WERI-Rb-1 (cell line): ENCODE measurements at regions not wholly inside any gene's neighbourhood (a gene's known extent, or its start where the extent isn't known, plus 50 kb on each side); places are given as distances from the start of the nearest gene placed in this dataset.

Experiments
- DNase-seq: peaks from one replicate; pipeline ENCODE4 v3.0.0-alpha.2; 2020
- H3K27ac ChIP-seq: fragments of 250-450 bp; sonication (Bioruptor Pico); 2 replicates; pipeline ENCODE4 v1.5.1; 2020; ENCODE audit warnings: mild to moderate bottlenecking, moderate library complexity
- H3K27me3 ChIP-seq: fragments of 250-450 bp; sonication (Bioruptor Pico); 2 replicates; pipeline ENCODE4 v1.5.1; 2021; ENCODE audit warnings: mild to moderate bottlenecking, low read depth, moderate library complexity; ENCODE audit not compliant: insufficient read depth, severe bottlenecking
- H3K36me3 ChIP-seq: fragments of 250-450 bp; sonication (Bioruptor Pico); 2 replicates; pipeline ENCODE4 v1.5.1; 2020; ENCODE audit warnings: mild to moderate bottlenecking, moderate library complexity
- H3K4me3 ChIP-seq: 2 replicates; pipeline ENCODE4 v1.5.1; 2011; ENCODE audit warnings: low read depth, mild to moderate bottlenecking, control low read depth, low read length
- H3K9me3 ChIP-seq: fragments of 250-450 bp; sonication (Bioruptor Pico); 2 replicates; pipeline ENCODE4 v1.5.1; 2021; ENCODE audit warnings: mild to moderate bottlenecking, moderate library complexity; ENCODE audit not compliant: severe bottlenecking
- CTCF ChIP-seq: IDR thresholded peaks from 2 replicates; pipeline ENCODE4 v1.5.1; 2011; ENCODE audit warnings: low read depth, mild to moderate bottlenecking, control low read depth, inconsistent platforms, low read length

DNA sequence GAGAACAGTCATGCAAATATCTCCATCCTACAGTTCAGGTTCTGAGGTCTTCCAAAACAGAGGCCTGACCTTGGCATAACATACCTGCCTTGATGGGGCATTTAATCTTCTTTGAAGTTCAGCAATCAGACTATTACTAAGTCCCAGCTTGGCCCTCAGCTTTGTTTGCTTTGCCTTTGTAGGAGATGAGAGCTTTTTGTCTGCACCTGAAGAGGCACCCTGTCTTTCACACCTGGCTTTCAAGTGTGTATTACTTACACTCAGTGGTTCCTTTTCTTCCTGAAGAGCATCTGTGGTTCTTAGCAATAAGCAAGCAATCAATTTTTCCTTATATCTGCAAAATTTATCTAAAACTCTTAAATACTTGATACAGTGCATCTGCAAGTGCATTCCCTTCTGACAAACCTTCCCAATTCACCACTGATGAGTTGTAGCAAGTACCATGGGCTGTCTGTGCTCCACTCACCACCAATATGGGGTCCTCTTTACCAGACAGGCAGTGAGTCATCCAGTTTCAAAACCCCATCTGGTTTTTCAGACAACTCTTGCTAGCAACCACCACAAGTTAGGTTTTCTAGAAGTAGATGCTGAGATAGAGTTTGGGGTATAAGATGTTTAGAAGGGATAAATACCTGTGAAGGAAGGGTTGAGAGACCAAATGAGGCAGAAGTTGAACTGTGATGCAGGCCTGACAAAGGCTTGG lies 100.2 kb downstream of the HINT1 start:
- H3K27me3 ChIP-seq, result no peaks in the 10 kb centered on the region
- H3K36me3 ChIP-seq, result no peaks in the 10 kb centered on the region
- no peak for DNase-seq
- H3K4me3 ChIP-seq, result no peak overlapping the region
- no peak for TF ChIP-seq CTCF
- H3K27ac ChIP-seq, result no peak overlapping the region
- no peaks in the 10 kb centered on the region for H3K9me3 ChIP-seq

DNA sequence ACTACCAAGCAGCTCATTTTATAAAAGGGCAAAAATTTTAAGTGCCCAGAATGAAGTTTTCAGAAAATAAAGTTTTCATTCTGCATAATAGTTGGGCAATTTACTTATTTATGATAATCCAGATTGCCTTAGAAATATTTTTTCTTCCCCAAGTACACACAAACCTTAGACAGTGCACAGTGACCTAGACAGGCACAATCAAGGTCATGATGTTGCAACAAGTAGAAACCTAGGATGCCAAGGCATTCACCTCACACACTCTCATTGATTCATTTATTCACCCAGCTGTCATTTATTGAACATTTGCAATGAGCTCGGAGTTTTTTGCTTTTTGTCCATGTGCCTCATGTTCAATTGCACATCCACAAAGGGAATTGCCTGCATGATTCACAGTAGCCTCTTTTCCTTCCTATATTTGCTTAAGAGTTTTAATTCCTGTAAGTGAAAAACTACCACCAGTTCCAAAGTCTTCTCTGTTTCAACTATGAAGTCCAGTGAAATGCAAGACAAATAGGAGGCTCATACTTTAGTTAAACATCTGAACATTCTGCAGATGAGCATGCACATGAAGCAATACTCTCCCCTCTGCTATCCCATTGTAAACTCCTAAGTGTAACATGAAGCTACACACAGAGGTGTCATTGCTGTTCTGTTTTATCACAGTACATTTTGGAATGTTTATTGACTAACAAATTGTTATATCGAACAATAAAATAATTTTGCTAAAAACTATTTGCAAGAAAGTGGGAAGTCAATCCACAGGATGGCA lies 122.9 kb downstream of the HINT1 start:
- Histone ChIP-seq H3K4me3 (no peak overlapping the region), H3K9me3 (no peaks in the 10 kb centered on the region), H3K27me3 (no peaks in the 10 kb centered on the region), H3K27ac (no peak overlapping the region), H3K36me3 (no peaks in the 10 kb centered on the region)
- TF ChIP-seq CTCF, result no peak
- DNase-seq, result no peak

- H3K4me3 ChIP-seq, result no peak overlapping the region
- H3K27me3 ChIP-seq, result no peaks in the 10 kb centered on the region
- H3K36me3 ChIP-seq, result no peaks in the 10 kb centered on the region
- H3K9me3 ChIP-seq, result no peaks in the 10 kb centered on the region
- H3K27ac ChIP-seq, result no peak overlapping the region
- DNase-seq, result no peak
- TF ChIP-seq CTCF, result no peak
Observed at GRCh38 chr5:131023498-131023865, 141.6 kb downstream of the HINT1 start.

GRCh38 chr5:131022811-131023497 lies 142.1 kb downstream of the HINT1 start:
- DNase-seq, result no peak
- Histone ChIP-seq H3K4me3 (no peak overlapping the region), H3K36me3 (no peaks in the 10 kb centered on the region), H3K9me3 (no peaks in the 10 kb centered on the region), H3K27ac (no peak overlapping the region), H3K27me3 (no peaks in the 10 kb centered on the region)
- no peak for TF ChIP-seq CTCF

DNA sequence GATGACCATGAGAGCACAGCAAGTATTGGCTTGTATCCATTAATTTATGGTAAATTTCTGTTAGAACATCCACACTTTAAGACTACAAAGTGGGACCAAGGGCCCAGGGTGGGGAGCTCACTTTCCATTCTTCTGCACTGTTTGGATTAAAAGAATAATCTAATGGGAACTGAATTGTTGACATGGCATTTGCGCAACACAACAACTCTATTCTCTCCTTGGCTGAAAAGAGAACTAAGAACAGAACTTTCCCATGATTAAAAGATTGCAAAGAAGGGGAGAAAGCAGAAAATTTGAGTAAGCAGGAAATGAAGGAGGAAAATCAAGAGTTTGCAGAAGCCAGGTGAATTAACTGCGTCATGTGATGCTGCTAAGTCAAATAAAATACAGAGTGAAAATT lies 143.4 kb downstream of the HINT1 start:
- DNase-seq, result no peak
- no peaks in the 10 kb centered on the region for H3K36me3 ChIP-seq
- H3K9me3 ChIP-seq, result no peaks in the 10 kb centered on the region
- no peak overlapping the region for H3K4me3 ChIP-seq
- H3K27ac ChIP-seq, result no peak overlapping the region
- TF ChIP-seq CTCF, result no peak
- no peaks in the 10 kb centered on the region for H3K27me3 ChIP-seq
